SU-DHL-6 (cell line): ENCODE measurements at regions not wholly inside any gene's neighbourhood (a gene's known extent, or its start where the extent isn't known, plus 50 kb on each side); places are given as distances from the start of the nearest gene placed in this dataset.

ENCODE experiments used
- H2AFZ ChIP-seq: fragments of 200-600 bp; sonication (generic); 2 replicates; pipeline ENCODE4 v1.6.1; 2014; ENCODE audit warnings: low read depth, mild to moderate bottlenecking, moderate library complexity, mixed read lengths, antibody characterized with exemption, low read length; ENCODE audit not compliant: severe bottlenecking
- H3F3A ChIP-seq: fragments of 200-600 bp; shearing (Covaris generic); 2 replicates; pipeline ENCODE4 v1.6.0; 2016; ENCODE audit warnings: antibody characterized with exemption, mild to moderate bottlenecking; ENCODE audit not compliant: insufficient read depth
- H3K27ac ChIP-seq: fragments of 200-600 bp; sonication (generic); 2 replicates; pipeline ENCODE4 v1.5.1; 2016; ENCODE audit warnings: low read depth, mild to moderate bottlenecking, low read length, moderate library complexity, mixed read lengths
- H3K27me3 ChIP-seq: fragments of 200-600 bp; sonication (generic), shearing (Covaris generic); 2 replicates; pipeline ENCODE4 v1.6.0; 2014; ENCODE audit warnings: mild to moderate bottlenecking, low read length
- H3K36me3 ChIP-seq: fragments of 200-600 bp; sonication (generic); 2 replicates; pipeline ENCODE4 v1.6.1; 2014; ENCODE audit warnings: mild to moderate bottlenecking, low read length, mixed read lengths
- H3K4me2 ChIP-seq: fragments of 300-600, 200-600 bp; shearing (Covaris generic), sonication (generic); 2 replicates; pipeline ENCODE4 v1.6.0; 2014; ENCODE audit warnings: low read length, low read depth, mild to moderate bottlenecking; ENCODE audit not compliant: poor library complexity, severe bottlenecking
- H3K4me3 ChIP-seq: fragments of 200-600 bp; sonication (generic); 2 replicates; pipeline ENCODE4 v1.5.1; 2014; ENCODE audit warnings: antibody characterized with exemption, low read length, mild to moderate bottlenecking, mixed read lengths; ENCODE audit not compliant: insufficient read depth, poor library complexity, severe bottlenecking
- H3K79me2 ChIP-seq: fragments of 200-600 bp; sonication (generic); 2 replicates; pipeline ENCODE4 v1.6.1; 2014; ENCODE audit warnings: mild to moderate bottlenecking, low read length, moderate library complexity; ENCODE audit not compliant: insufficient read depth
- H3K9ac ChIP-seq: fragments of 200-600 bp; sonication (generic); 2 replicates; pipeline ENCODE4 v1.7.0; 2014; ENCODE audit warnings: mild to moderate bottlenecking, low read length
- H3K9me2 ChIP-seq: fragments of 200-600 bp; sonication (generic); replicated peaks from 2 replicates; pipeline ENCODE4 v1.6.1; 2014; ENCODE audit warnings: low read length; ENCODE audit not compliant: insufficient read depth
- H3K9me3 ChIP-seq: fragments of 200-600 bp; sonication (generic); 2 replicates; pipeline ENCODE4 v1.6.1; 2014; ENCODE audit warnings: low read length, mixed read lengths; ENCODE audit not compliant: insufficient read depth
- H4K20me1 ChIP-seq: fragments of 200-600 bp; sonication (generic); 2 replicates; pipeline ENCODE4 v1.6.1; 2014; ENCODE audit warnings: low read depth, mild to moderate bottlenecking, antibody characterized with exemption, low read length, moderate library complexity, mixed read lengths
- EZH2phosphoT487 ChIP-seq: fragments of 200-600 bp; sonication (generic), shearing (Covaris generic); conservative IDR thresholded peaks from 2 replicates; pipeline ENCODE4 v1.6.1; 2018; ENCODE audit warnings: mild to moderate bottlenecking, antibody characterized with exemption, low read length, moderate library complexity, mixed read lengths
- TF ChIP-seq, protein P1 (sequence below): fragments of 200-600 bp; sonication (generic); IDR thresholded peaks from one replicate; pipeline ENCODE4 v1.5.1; 2017; ENCODE audit warnings: antibody characterized with exemption, mild to moderate bottlenecking, low read length, moderate library complexity; ENCODE audit not compliant: insufficient read depth, poor library complexity, severe bottlenecking

DNA sequence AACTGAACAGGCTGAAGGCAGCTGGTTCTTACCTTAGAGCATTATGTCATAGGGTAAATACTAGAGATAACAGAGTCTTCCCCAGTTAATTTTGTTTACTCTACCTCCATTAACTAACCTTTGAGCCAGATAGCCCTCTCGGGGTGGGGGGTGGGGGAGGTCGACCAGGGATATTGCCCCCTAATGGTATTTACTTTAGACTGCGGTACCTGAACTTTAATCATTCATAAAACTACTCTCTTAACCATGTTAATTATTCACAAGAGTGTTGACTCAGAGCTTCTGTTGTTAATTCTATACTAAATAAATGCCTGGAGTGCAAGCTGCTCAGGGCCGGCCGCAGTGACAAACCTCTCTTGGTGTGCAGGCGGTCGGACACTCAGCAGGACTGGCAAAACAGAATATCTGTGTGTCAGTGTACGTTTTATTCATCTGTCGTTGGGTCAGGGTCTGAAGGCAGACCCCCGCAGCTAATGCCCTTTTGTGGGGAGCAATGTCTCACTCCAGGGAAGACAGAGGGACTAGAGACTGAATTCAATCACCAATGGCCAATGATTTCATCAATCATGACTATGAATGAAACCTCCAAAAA lies 152.4 kb upstream of the COL21A1 start:
- H4K20me1 ChIP-seq = no peaks in the 10 kb centered on the region
- TF ChIP-seq, protein P1, sequence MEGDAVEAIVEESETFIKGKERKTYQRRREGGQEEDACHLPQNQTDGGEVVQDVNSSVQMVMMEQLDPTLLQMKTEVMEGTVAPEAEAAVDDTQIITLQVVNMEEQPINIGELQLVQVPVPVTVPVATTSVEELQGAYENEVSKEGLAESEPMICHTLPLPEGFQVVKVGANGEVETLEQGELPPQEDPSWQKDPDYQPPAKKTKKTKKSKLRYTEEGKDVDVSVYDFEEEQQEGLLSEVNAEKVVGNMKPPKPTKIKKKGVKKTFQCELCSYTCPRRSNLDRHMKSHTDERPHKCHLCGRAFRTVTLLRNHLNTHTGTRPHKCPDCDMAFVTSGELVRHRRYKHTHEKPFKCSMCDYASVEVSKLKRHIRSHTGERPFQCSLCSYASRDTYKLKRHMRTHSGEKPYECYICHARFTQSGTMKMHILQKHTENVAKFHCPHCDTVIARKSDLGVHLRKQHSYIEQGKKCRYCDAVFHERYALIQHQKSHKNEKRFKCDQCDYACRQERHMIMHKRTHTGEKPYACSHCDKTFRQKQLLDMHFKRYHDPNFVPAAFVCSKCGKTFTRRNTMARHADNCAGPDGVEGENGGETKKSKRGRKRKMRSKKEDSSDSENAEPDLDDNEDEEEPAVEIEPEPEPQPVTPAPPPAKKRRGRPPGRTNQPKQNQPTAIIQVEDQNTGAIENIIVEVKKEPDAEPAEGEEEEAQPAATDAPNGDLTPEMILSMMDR = no peak
- no peak for TF ChIP-seq EZH2phosphoT487
- H3K27me3 ChIP-seq = 0 out of 2 replicates have a peak, but pooled peaks cover 3% of the 10 kb centered on the region
- H3K36me3 ChIP-seq = no peaks in the 10 kb centered on the region
- H3K9ac ChIP-seq = no peak overlapping the region
- no peaks in the 10 kb centered on the region for H3K9me2 ChIP-seq
- H3K79me2 ChIP-seq = no peaks in the 10 kb centered on the region
- no peak overlapping the region for H3K27ac ChIP-seq
- H3K4me3 ChIP-seq = no peak overlapping the region
- H3K9me3 ChIP-seq = no peaks in the 10 kb centered on the region
- no peaks in the 10 kb centered on the region for H3F3A ChIP-seq
- H2AFZ ChIP-seq = no peak overlapping the region
- no peak overlapping the region for H3K4me2 ChIP-seq

DNA sequence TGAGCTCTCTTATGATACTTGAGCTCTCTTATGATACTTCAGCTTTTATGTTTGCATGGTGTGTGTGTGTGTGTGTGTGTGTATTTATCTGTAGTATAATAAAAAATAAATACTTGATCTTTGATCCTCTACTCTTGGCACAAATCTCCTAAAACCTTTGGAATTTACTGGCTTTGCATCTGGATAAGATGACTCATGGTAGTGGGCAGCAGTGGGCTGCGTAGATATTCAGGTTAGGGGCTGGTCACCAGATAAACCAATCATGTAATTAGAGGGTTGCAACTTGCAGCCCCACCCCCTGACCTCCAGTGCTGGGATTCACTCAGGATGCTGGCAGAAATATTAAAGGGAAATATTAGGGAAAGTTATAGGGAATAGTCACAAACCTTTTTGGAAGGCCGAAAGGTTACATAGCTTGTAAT lies 151.9 kb upstream of the COL21A1 start:
- H3K9me3 ChIP-seq = no peaks in the 10 kb centered on the region
- H4K20me1 ChIP-seq = no peaks in the 10 kb centered on the region
- H3K79me2 ChIP-seq = no peaks in the 10 kb centered on the region
- no peak overlapping the region for H3K4me2 ChIP-seq
- no peak overlapping the region for H3K4me3 ChIP-seq
- H3K36me3 ChIP-seq = no peaks in the 10 kb centered on the region
- no peaks in the 10 kb centered on the region for H3K9me2 ChIP-seq
- no peaks in the 10 kb centered on the region for H3F3A ChIP-seq
- H2AFZ ChIP-seq = no peak overlapping the region
- H3K27ac ChIP-seq = no peak overlapping the region
- no peak for TF ChIP-seq EZH2phosphoT487
- TF ChIP-seq, protein P1 = no peak
- 0 out of 2 replicates have a peak, but pooled peaks cover 3% of the 10 kb centered on the region for H3K27me3 ChIP-seq
- no peak overlapping the region for H3K9ac ChIP-seq

DNA sequence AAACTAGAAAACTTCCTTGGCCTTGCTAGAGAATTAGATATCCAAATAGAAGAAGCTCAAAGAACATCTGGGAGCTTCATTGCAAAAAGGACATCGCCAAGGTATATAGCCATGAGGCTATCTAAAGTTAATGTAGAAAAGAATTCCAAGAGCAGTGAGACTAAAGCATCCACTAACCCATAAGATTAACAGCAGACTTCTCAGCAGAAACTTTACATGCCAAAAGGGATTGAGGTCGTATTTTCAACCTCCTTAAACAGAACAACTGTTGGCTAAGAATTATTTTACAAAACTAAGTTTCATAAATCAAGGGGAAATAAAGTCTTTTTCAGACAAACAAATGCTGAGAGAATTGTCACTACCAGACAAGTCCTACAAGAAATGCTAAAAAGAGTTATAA lies 149.1 kb upstream of the COL21A1 start:
- no peaks in the 10 kb centered on the region for H4K20me1 ChIP-seq
- H3K27ac ChIP-seq = no peak overlapping the region
- H3K9me3 ChIP-seq = no peaks in the 10 kb centered on the region
- H2AFZ ChIP-seq = no peak overlapping the region
- no peak overlapping the region for H3K4me3 ChIP-seq
- no peaks in the 10 kb centered on the region for H3K9me2 ChIP-seq
- H3K9ac ChIP-seq = no peak overlapping the region
- H3K36me3 ChIP-seq = no peaks in the 10 kb centered on the region
- no peaks in the 10 kb centered on the region for H3K27me3 ChIP-seq
- no peak overlapping the region for H3K4me2 ChIP-seq
- TF ChIP-seq EZH2phosphoT487 = no peak
- TF ChIP-seq, protein P1 = no peak
- H3K79me2 ChIP-seq = no peaks in the 10 kb centered on the region
- H3F3A ChIP-seq = no peaks in the 10 kb centered on the region
